GM12874 (cell line): ENCODE measurements at regions not wholly inside any gene's neighbourhood (a gene's known extent, or its start where the extent isn't known, plus 50 kb on each side); places are given as distances from the start of the nearest gene placed in this dataset.

ENCODE experiments used
- CTCF ChIP-seq: IDR thresholded peaks from 2 replicates; pipeline ENCODE4 v1.5.1; 2011; ENCODE audit warnings: low read depth, mild to moderate bottlenecking, control low read depth, low read length, moderate library complexity; ENCODE audit not compliant: insufficient read depth

- TF ChIP-seq CTCF, result no peak
Observed at GRCh38 chr13:44770951-44771350, 194.8 kb upstream of the TSC22D1 start.

- TF ChIP-seq CTCF, result no peak
Observed at GRCh38 chr13:44769686-44770085, 193.6 kb upstream of the TSC22D1 start.

GRCh38 chr13:44768775-44769581 lies 192.8 kb upstream of the TSC22D1 start:
- no peak for TF ChIP-seq CTCF

GRCh38 chr13:44768239-44768638 lies 192.1 kb upstream of the TSC22D1 start:
- no peak for TF ChIP-seq CTCF

GRCh38 chr13:44765001-44765471 lies 188.9 kb upstream of the TSC22D1 start:
- no peak for TF ChIP-seq CTCF

- TF ChIP-seq CTCF, result no peak
Observed at GRCh38 chr13:44764302-44764692, 188.2 kb upstream of the TSC22D1 start.

GRCh38 chr13:44763615-44764301 lies 187.6 kb upstream of the TSC22D1 start:
- no peak for TF ChIP-seq CTCF
